Lower leg skin (tissue), 4 donors: ENCODE measurements at regions not wholly inside any gene's neighbourhood (a gene's known extent, or its start where the extent isn't known, plus 50 kb on each side); places are given as distances from the start of the nearest gene placed in this dataset.

Experiments
- DNase-seq, 2 donors: peaks; one replicate each; pipeline ENCODE4 v3.0.0-alpha.2; 2019; ENCODE audit warnings: low spot score in 2 of 2
- H3K4me3 ChIP-seq: fragments of 200-600 bp; sonication (generic); 2 replicates; pipeline ENCODE4 v1.5.1; 2017; ENCODE audit warnings: mild to moderate bottlenecking, low read depth; ENCODE audit not compliant: poor library complexity, severe bottlenecking
- CTCF ChIP-seq, 3 donors: fragments of 450-650 bp; IDR thresholded peaks; one replicate each; pipeline ENCODE4 v1.5.1; 2016; ENCODE audit warnings: antibody characterized with exemption in 3 of 3, mild to moderate bottlenecking in 3 of 3, moderate library complexity in 2 of 3
- POLR2A ChIP-seq, 2 donors: fragments of 450-650 bp; IDR thresholded peaks; one replicate each; pipeline ENCODE4 v1.6.1; 2016 to 2017; ENCODE audit warnings: antibody characterized with exemption in 2 of 2, mild to moderate bottlenecking in 1 of 2, moderate library complexity in 1 of 2
- WGBS, 2 donors: methylation state at CpG; one replicate each; pipeline ENCODE4 v1.1.5; 2018; 5-methylcytosine and 5-hydroxymethylcytosine counted together
- intact Hi-C: fragments of 100-400 bp; cut with DNase I; formaldehyde crosslinking; loops from one replicate; pipeline ENCODE4 v1.15.0; 2023; ENCODE audit warnings: low total_unique reads

- no peak for TF ChIP-seq POLR2A (IDR thresholded peaks at IDR 0.05)
- TF ChIP-seq CTCF (IDR thresholded peaks at IDR 0.05): no peak
- intact Hi-C loops: no loop called here
- DNase-seq: no peak
- 82 to 83% methylated on average over 14 of the region's 14 CpGs for WGBS, 2 donors
- no peak overlapping the region for H3K4me3 ChIP-seq
Measured at GRCh38 chr6:20306491-20306890, 94.2 kb upstream of the MBOAT1 start.

- no peak for TF ChIP-seq POLR2A (IDR thresholded peaks at IDR 0.05)
- TF ChIP-seq CTCF (IDR thresholded peaks at IDR 0.05): no peak
- WGBS, 2 donors: 23 to 26% methylated on average over 2 of the region's 2 CpGs
- H3K4me3 ChIP-seq: no peak overlapping the region
- no peak for DNase-seq
- intact Hi-C loops: no loop called here
Measured at GRCh38 chr6:20309186-20309585, 92.5 kb upstream of the E2F3 start.

- WGBS, 2 donors: 90 to 93% methylated on average over 1 of the region's 1 CpG
- no peak overlapping the region for H3K4me3 ChIP-seq
Measured at GRCh38 chr6:20310185-20310584, 91.5 kb upstream of the E2F3 start.

GRCh38 chr6:20312606-20313005 lies 89.1 kb upstream of the E2F3 start:
- 71 to 82% methylated on average over 5 of the region's 5 CpGs for WGBS, 2 donors
- TF ChIP-seq CTCF (IDR thresholded peaks at IDR 0.05): no peak
- TF ChIP-seq POLR2A (IDR thresholded peaks at IDR 0.05): no peak
- DNase-seq: no peak
- H3K4me3 ChIP-seq: no peak overlapping the region
- intact Hi-C loops: no loop called here

More at GRCh38 chr6:20310185-20310584, 91.5 kb upstream of the E2F3 start:
- no peak for TF ChIP-seq CTCF (IDR thresholded peaks at IDR 0.05)
- TF ChIP-seq POLR2A (IDR thresholded peaks at IDR 0.05): no peak
- no peak for DNase-seq
- intact Hi-C loops: no loop called here

GRCh38 chr6:20313051-20313450 lies 88.6 kb upstream of the E2F3 start:
- no peak for TF ChIP-seq CTCF (IDR thresholded peaks at IDR 0.05)
- TF ChIP-seq POLR2A (IDR thresholded peaks at IDR 0.05): no peak
- H3K4me3 ChIP-seq: no peak overlapping the region
- intact Hi-C loops: no loop called here
- WGBS, 2 donors: 47 to 52% methylated on average over 3 of the region's 3 CpGs
- DNase-seq: no peak

- no peak overlapping the region for H3K4me3 ChIP-seq
- TF ChIP-seq CTCF (IDR thresholded peaks at IDR 0.05) (no peak), POLR2A (IDR thresholded peaks at IDR 0.05) (no peak)
- DNase-seq: no peak
- 43 to 56% methylated on average over 7 of the region's 7 CpGs for WGBS, 2 donors
- intact Hi-C loops: no loop called here
Measured at GRCh38 chr6:20313960-20314530, 87.6 kb upstream of the E2F3 start.
